Right ventricle myocardium inferior (tissue), 1 donor: ENCODE measurements at regions not wholly inside any gene's neighbourhood (a gene's known extent, or its start where the extent isn't known, plus 50 kb on each side); places are given as distances from the start of the nearest gene placed in this dataset.
"Not testable (repeated sequence)": the region's sequence is repeated elsewhere in the genome, so short reads cannot be mapped to it uniquely, and the experiment has no call there.

Experiments
- ATAC-seq: fragments of 200-7000 bp; cut with Tn5 transposase; one replicate; pipeline ENCODE4 v1.9.1; 2020; ENCODE audit warnings: mild to moderate bottlenecking, moderate library complexity
- DNase-seq: peaks from one replicate; pipeline ENCODE4 v3.0.0; 2021; ENCODE audit errors: missing footprints
- intact Hi-C: fragments of 100-400 bp; cut with DNase I; formaldehyde crosslinking; loops from one replicate; pipeline ENCODE4 v1.11.0; 2022
- donor health status: DM: no; HTN: yes; CAD: no; lungs with severe emphysema.

- ATAC-seq (no peak), DNase-seq (peak; percentile 49)
- intact Hi-C loops = no loop called here
Measured at GRCh38 chr7:53350241-53350640, 314.8 kb downstream of the POM121L12 start.

- DNase-seq = no peak
- intact Hi-C loops = no loop called here
- ATAC-seq = no peak
Measured at GRCh38 chr7:53351681-53352080, 316.2 kb downstream of the POM121L12 start.

GRCh38 chr7:53358269-53358668 is 322.8 kb downstream of the POM121L12 start:
- no peak for ATAC-seq
- intact Hi-C loops = no loop called here
- DNase-seq = no peak

- intact Hi-C loops = no loop called here
- DNase-seq (no peak), ATAC-seq (no peak)
Measured at GRCh38 chr7:53383131-53383530, 347.7 kb downstream of the POM121L12 start.

- DNase-seq, ATAC-seq, intact Hi-C loops: not testable (repeated sequence)
Measured at GRCh38 chr7:53385239-53385638, 349.8 kb downstream of the POM121L12 start.

- no peak for ATAC-seq
- intact Hi-C loops = no loop called here
Measured at GRCh38 chr7:53387515-53387914, 352.1 kb downstream of the POM121L12 start.

GRCh38 chr7:53397911-53398310 is 362.5 kb downstream of the POM121L12 start:
- DNase-seq (no peak), ATAC-seq (no peak)
- intact Hi-C loops = no loop called here

More at GRCh38 chr7:53387515-53387914, 352.1 kb downstream of the POM121L12 start:
- DNase-seq = no peak

GRCh38 chr7:53398566-53398965 is 363.1 kb downstream of the POM121L12 start:
- ATAC-seq (no peak), DNase-seq (no peak)
- intact Hi-C loops = no loop called here

- intact Hi-C loops = no loop called here
- ATAC-seq (no peak), DNase-seq (no peak)
Measured at GRCh38 chr7:53413021-53413420, 377.6 kb downstream of the POM121L12 start.

- ATAC-seq = no peak
- DNase-seq = no peak
- intact Hi-C loops = no loop called here
Measured at GRCh38 chr7:53415816-53416215, 380.4 kb downstream of the POM121L12 start.

GRCh38 chr7:53418834-53419482 is 383.5 kb downstream of the POM121L12 start:
- DNase-seq = no peak
- no peak for ATAC-seq
- intact Hi-C loops = no loop called here

GRCh38 chr7:53420550-53420949 is 385.1 kb downstream of the POM121L12 start:
- DNase-seq = no peak
- ATAC-seq = no peak
- intact Hi-C loops = no loop called here

- ATAC-seq (no peak), DNase-seq (no peak)
- intact Hi-C loops = no loop called here
Measured at GRCh38 chr7:53422291-53422690, 386.9 kb downstream of the POM121L12 start.

GRCh38 chr7:53426145-53426750 is 390.8 kb downstream of the POM121L12 start:
- intact Hi-C loops = no loop called here
- DNase-seq (no peak), ATAC-seq (no peak)

- intact Hi-C loops = no loop called here
- ATAC-seq = no peak
- DNase-seq = no peak
Measured at GRCh38 chr7:53428045-53428444, 392.6 kb downstream of the POM121L12 start.

GRCh38 chr7:53431901-53432300 is 396.5 kb downstream of the POM121L12 start:
- intact Hi-C loops = no loop called here
- DNase-seq (no peak), ATAC-seq (no peak)

GRCh38 chr7:53437336-53437735 is 401.9 kb downstream of the POM121L12 start:
- DNase-seq = no peak
- intact Hi-C loops = no loop called here
- no peak for ATAC-seq

- no peak for DNase-seq
- intact Hi-C loops = no loop called here
- no peak for ATAC-seq
Measured at GRCh38 chr7:53446170-53446569, 410.7 kb downstream of the POM121L12 start.

- ATAC-seq = no peak
- intact Hi-C loops = no loop called here
Measured at GRCh38 chr7:53458636-53459035, 423.2 kb downstream of the POM121L12 start.

GRCh38 chr7:53466371-53466770 is 430.9 kb downstream of the POM121L12 start:
- DNase-seq (no peak), ATAC-seq (no peak)
- intact Hi-C loops = no loop called here

More at GRCh38 chr7:53458636-53459035, 423.2 kb downstream of the POM121L12 start:
- no peak for DNase-seq
